A673 (cell line): ENCODE measurements at regions not wholly inside any gene's neighbourhood (a gene's known extent, or its start where the extent isn't known, plus 50 kb on each side); places are given as distances from the start of the nearest gene placed in this dataset.

ENCODE experiments used
- BruUV-seq: library from RNA; stranded (reverse); fragments of 400-500 nt; replicated peaks from 2 replicates; lab custom pipeline; 2021; lab: Mats Ljungman, UMichigan
- CTCF ChIA-PET: fragments of 300-600 bp; sonication (Branson Sonifier 250); formaldehyde crosslinking; loops from one replicate; lab custom pipeline; 2022; ENCODE audit warnings: antibody characterized with exemption; lab: Charles Lee
- POLR2A ChIA-PET: fragments of 300-600 bp; sonication (Branson Sonifier 250); formaldehyde crosslinking; loops from one replicate; lab custom pipeline; 2022; ENCODE audit warnings: antibody characterized with exemption; ENCODE audit not compliant: low non-redundant PET; lab: Charles Lee
- DNase-seq: peaks from one replicate; pipeline ENCODE4 v3.0.0-alpha.2; 2015; ENCODE audit warnings: low spot score
- H3K27ac ChIP-seq: fragments of 200-600 bp; sonication (generic); 2 replicates; pipeline ENCODE4 v1.5.1; 2016; ENCODE audit warnings: mixed run types, low read depth, mild to moderate bottlenecking, mixed read lengths, antibody characterized with exemption, low read length; ENCODE audit not compliant: poor library complexity, severe bottlenecking
- H3K27me3 ChIP-seq: fragments of 200-600 bp; sonication (generic); replicated peaks from 2 replicates; pipeline ENCODE4 v1.6.1; 2017; ENCODE audit warnings: mixed run types, low read depth, mild to moderate bottlenecking, mixed read lengths, antibody characterized with exemption, low read length; ENCODE audit not compliant: insufficient read depth, poor library complexity
- H3K36me3 ChIP-seq: fragments of 200-600 bp; sonication (generic); 2 replicates; pipeline ENCODE4 v1.6.1; 2016; ENCODE audit warnings: mixed run types, mild to moderate bottlenecking, mixed read lengths, antibody characterized with exemption, low read length; ENCODE audit not compliant: insufficient read depth, poor library complexity, severe bottlenecking
- H3K4me1 ChIP-seq: fragments of 200-600 bp; sonication (generic); 2 replicates; pipeline ENCODE4 v1.6.1; 2017; ENCODE audit warnings: mixed run types, mild to moderate bottlenecking, mixed read lengths, antibody characterized with exemption, low read length; ENCODE audit not compliant: insufficient read depth, poor library complexity, severe bottlenecking
- H3K4me3 ChIP-seq: fragments of 200-600 bp; sonication (generic); 2 replicates; pipeline ENCODE4 v1.5.1; 2016; ENCODE audit warnings: low read depth, mixed run types, mild to moderate bottlenecking, mixed read lengths, low read length; ENCODE audit not compliant: poor library complexity, severe bottlenecking
- H3K9me3 ChIP-seq: fragments of 200-600 bp; sonication (generic); 2 replicates; pipeline ENCODE4 v1.6.1; 2016; ENCODE audit warnings: mixed run types, low read depth, mild to moderate bottlenecking, mixed read lengths, antibody characterized with exemption, low read length; ENCODE audit not compliant: poor library complexity, severe bottlenecking
- CTCF ChIP-seq: fragments of 300-800, 200-600 bp; sonication (generic); conservative IDR thresholded peaks from 2 replicates; pipeline ENCODE4 v1.5.1; 2017; ENCODE audit warnings: low read depth, mild to moderate bottlenecking, antibody characterized with exemption, low read length, moderate library complexity, mixed read lengths
- EZH2 ChIP-seq: fragments of 200-600 bp; sonication (generic); IDR thresholded peaks from 2 replicates; pipeline ENCODE4 v1.6.1; 2017; ENCODE audit warnings: borderline replicate concordance, low read depth, mild to moderate bottlenecking, mixed read lengths, antibody characterized with exemption, low read length; ENCODE audit not compliant: poor library complexity, severe bottlenecking
- intact Hi-C: fragments of 100-400 bp; cut with micrococcal nuclease; formaldehyde crosslinking; loops from one replicate; pipeline ENCODE4 v1.10.0; 2022; ENCODE audit not compliant: unreplicated experiment

GRCh38 chr18:56268952-56269351 is 369.4 kb downstream of the TXNL1 start:
- intact Hi-C loops, result no loop called here
- ChIA-PET POLR2A (no interaction called here), CTCF (no interaction called here)
- DNase-seq, result no peak
- H3K36me3 ChIP-seq, result no peaks in the 10 kb centered on the region
- H3K4me1 ChIP-seq, result no peaks in the 10 kb centered on the region
- no peaks in the 10 kb centered on the region for H3K9me3 ChIP-seq
- no peaks in the 10 kb centered on the region for H3K27me3 ChIP-seq
- H3K27ac ChIP-seq, result no peak overlapping the region
- BruUV-seq, result no TSS peak
- H3K4me3 ChIP-seq, result no peak overlapping the region
- no peak for TF ChIP-seq EZH2
- no peak for TF ChIP-seq CTCF

- H3K27ac ChIP-seq, result no peak overlapping the region
- H3K4me1 ChIP-seq, result no peaks in the 10 kb centered on the region
- H3K9me3 ChIP-seq, result no peaks in the 10 kb centered on the region
- POLR2A ChIA-PET, result no interaction called here
- no peak for DNase-seq
- BruUV-seq, result no TSS peak
- no peak for TF ChIP-seq CTCF
- no peak for TF ChIP-seq EZH2
- CTCF ChIA-PET, result no interaction called here
- no peak overlapping the region for H3K4me3 ChIP-seq
- intact Hi-C loops, result no loop called here
- H3K27me3 ChIP-seq, result no peaks in the 10 kb centered on the region
- no peaks in the 10 kb centered on the region for H3K36me3 ChIP-seq
Measured at GRCh38 chr18:56267334-56267733, 371.1 kb downstream of the TXNL1 start.

GRCh38 chr18:56258178-56258577 is 380.2 kb downstream of the TXNL1 start:
- intact Hi-C loops, result no loop called here
- Histone ChIP-seq H3K36me3 (no peaks in the 10 kb centered on the region), H3K4me1 (no peaks in the 10 kb centered on the region), H3K27me3 (no peaks in the 10 kb centered on the region), H3K9me3 (no peaks in the 10 kb centered on the region), H3K27ac (no peak overlapping the region), H3K4me3 (no peak overlapping the region)
- DNase-seq, result no peak
- POLR2A ChIA-PET, result no interaction called here
- TF ChIP-seq EZH2 (no peak), CTCF (no peak)
- no TSS peak for BruUV-seq
- CTCF ChIA-PET, result no interaction called here
